K562 (cell line): ENCODE measurements at regions not wholly inside any gene's neighbourhood (a gene's known extent, or its start where the extent isn't known, plus 50 kb on each side); places are given as distances from the start of the nearest gene placed in this dataset.

ENCODE experiments used
- ATAC-seq: fragments of 200-7000 bp; cut with Tn5 transposase; 3 replicates; pipeline ENCODE4 v1.9.1; 2020; ENCODE audit warnings: moderate library complexity
- BruUV-seq: library from RNA; stranded (reverse); fragments of 400-500 nt; replicated peaks from 2 replicates; lab custom pipeline; 2021; lab: Mats Ljungman, UMichigan
- CTCF ChIA-PET: fragments of 300-600 bp; formaldehyde crosslinking; extraction: SDS; loops from one replicate; lab custom pipeline; 2021; ENCODE audit warnings: low intra/inter-chr PET ratio; lab: Yijun Ruan, JAX
- POLR2A ChIA-PET: fragments of 300-600, 350-650 bp; sonication (Branson Sonifier 250); formaldehyde crosslinking; extraction: SDS; loops from one replicate; lab custom pipeline; 2021; ENCODE audit warnings: antibody characterized with exemption, inconsistent platforms; lab: Yijun Ruan, JAX
- DNase-seq, 4 experiments: peaks; one replicate each; pipeline versions ENCODE4 v3.0.0 to v3.0.0-alpha.2; 2011 to 2018; ENCODE audit warnings: low spot score in 3 of 4, mixed read lengths in 3 of 4; ENCODE audit errors: extremely low read depth in 1 of 4
- FAIRE-seq: peaks from 2 replicates; lab custom pipeline; 2011; peaks lifted over from hg19 to GRCh38; lab: Jason Lieb, UNC
- H2AFZ ChIP-seq: 2 replicates; pipeline ENCODE4 v1.6.0; 2011; ENCODE audit warnings: low read depth, low read length, control low read depth, inconsistent platforms
- H3K27ac ChIP-seq: fragments of 200-600 bp; 3 replicates; pipeline ENCODE4 v1.8.0; 2011; ENCODE audit warnings: low read depth, mild to moderate bottlenecking, control low read depth, inconsistent platforms, low read length, moderate library complexity, mixed read lengths; ENCODE audit errors: extremely low read depth
- H3K27me3 ChIP-seq, 2 experiments: fragments of 300-600 bp in 1 of 2; 2 replicates in 1 of 2; 3 replicates in 1 of 2; pipeline versions ENCODE4 v1.6.0 to v1.8.0; 2011; ENCODE audit warnings: inconsistent platforms in 2 of 2, low read length in 2 of 2, mild to moderate bottlenecking in 1 of 2, mixed read lengths in 1 of 2, moderate library complexity in 1 of 2; ENCODE audit not compliant: control insufficient read depth in 2 of 2, insufficient read depth in 2 of 2
- H3K36me3 ChIP-seq: fragments of 300-600 bp; 3 replicates; pipeline ENCODE4 v1.8.0; 2011; ENCODE audit warnings: mild to moderate bottlenecking, low read length, inconsistent platforms; ENCODE audit not compliant: control insufficient read depth, insufficient read depth
- H3K4me1 ChIP-seq, 2 experiments: fragments of 200-600 bp in 1 of 2; replicated peaks in 1 of 2; 2 replicates in 1 of 2; 3 replicates in 1 of 2; pipeline versions ENCODE4 v1.5.1 to v1.8.0; 2011; ENCODE audit warnings: inconsistent platforms in 2 of 2, low read length in 2 of 2, mild to moderate bottlenecking in 1 of 2, mixed read lengths in 1 of 2, moderate library complexity in 1 of 2; ENCODE audit not compliant: control insufficient read depth in 2 of 2, insufficient read depth in 2 of 2
- H3K4me2 ChIP-seq: 2 replicates; pipeline ENCODE4 v1.6.1; 2011; ENCODE audit warnings: low read length, control low read depth, inconsistent platforms, mixed read lengths; ENCODE audit not compliant: insufficient read depth
- H3K4me3 ChIP-seq: fragments of 200-600 bp; sonication (generic), shearing (Covaris generic); 2 replicates; pipeline ENCODE4 v1.5.1; 2016; ENCODE audit warnings: control low read depth, inconsistent platforms
- H3K79me2 ChIP-seq: fragments of 200-600 bp; 3 replicates; pipeline ENCODE4 v1.8.0; 2011; ENCODE audit warnings: low read length, inconsistent platforms; ENCODE audit not compliant: control insufficient read depth, insufficient read depth
- H3K9ac ChIP-seq, 2 experiments: 2 replicates each; pipeline versions ENCODE4 v1.6.0 to v1.6.1; 2011; ENCODE audit warnings: low read depth in 2 of 2, low read length in 2 of 2, control low read depth in 1 of 2, inconsistent platforms in 1 of 2, mild to moderate bottlenecking in 1 of 2, mixed read lengths in 1 of 2; ENCODE audit not compliant: insufficient read depth in 1 of 2
- H3K9me1 ChIP-seq: one replicate; pipeline ENCODE4 v1.6.0; 2011; ENCODE audit warnings: inconsistent platforms, mild to moderate bottlenecking, low read length, moderate library complexity; ENCODE audit not compliant: control insufficient read depth, insufficient read depth
- H3K9me3 ChIP-seq: replicated peaks from 2 replicates; pipeline ENCODE4 v1.5.1; 2011; ENCODE audit warnings: low read depth, low read length, inconsistent platforms; ENCODE audit not compliant: control insufficient read depth, insufficient read depth
- H4K20me1 ChIP-seq: replicated peaks from 2 replicates; pipeline ENCODE4 v1.6.1; 2011; ENCODE audit warnings: low read length, inconsistent platforms, mixed read lengths; ENCODE audit not compliant: control insufficient read depth, insufficient read depth
- ARID3B ChIP-seq: fragments of 250-450 bp; sonication (Bioruptor Pico); IDR thresholded peaks from 2 replicates; pipeline ENCODE4 v1.4.0; 2020; ENCODE audit warnings: borderline replicate concordance
- ERF ChIP-seq: fragments of 450-650 bp; formaldehyde crosslinking; IDR thresholded peaks from 2 replicates; pipeline ENCODE4 v1.4.0; 2020; ENCODE audit warnings: mild to moderate bottlenecking, mixed read lengths
- HNRNPH1 ChIP-seq: fragments of 200-400 bp; formaldehyde crosslinking; optimal IDR thresholded peaks from 2 replicates; pipeline ENCODE3; 2017; ENCODE audit warnings: low read depth, mild to moderate bottlenecking, low read length, moderate library complexity
- LEF1 ChIP-seq: fragments of 450-650 bp; IDR thresholded peaks from 2 replicates; pipeline ENCODE4 v1.6.1; 2016; ENCODE audit warnings: mild to moderate bottlenecking
- MBD2 ChIP-seq: sonication (generic); IDR thresholded peaks from 2 replicates; pipeline ENCODE4 v1.6.1; 2016; ENCODE audit warnings: low read depth, borderline replicate concordance
- NCOA2 ChIP-seq, 2 experiments: fragments of 450-650 bp; IDR thresholded peaks; 2 replicates each; pipeline ENCODE4 v1.6.1; 2018; ENCODE audit warnings: mild to moderate bottlenecking in 2 of 2, moderate library complexity in 1 of 2; ENCODE audit not compliant: partially characterized antibody in 2 of 2
- RFX1 ChIP-seq: fragments of 450-650 bp; IDR thresholded peaks from 2 replicates; pipeline ENCODE4 v1.6.1; 2016; ENCODE audit warnings: mild to moderate bottlenecking, moderate library complexity
- ZNF121 ChIP-seq: sonication (generic); formaldehyde crosslinking; conservative IDR thresholded peaks from 2 replicates; pipeline ENCODE4 v1.8.0; 2022; ENCODE audit warnings: missing genetic modification reagents
- ZNF146 ChIP-seq: IDR thresholded peaks from one replicate; pipeline ENCODE4 v1.6.1; 2018; ENCODE audit warnings: missing compliant biosample characterization; ENCODE audit not compliant: unreplicated experiment
- ZNF561 ChIP-seq: fragments of 450-650 bp; formaldehyde crosslinking; conservative IDR thresholded peaks from 2 replicates; pipeline ENCODE4 v1.4.0; 2020; ENCODE audit warnings: mild to moderate bottlenecking, moderate library complexity
- ZNF655 ChIP-seq: fragments of 250-450 bp; sonication (Bioruptor Pico); IDR thresholded peaks from 2 replicates; pipeline ENCODE4 v1.5.0; 2021
- ZNF717 ChIP-seq: fragments of 250-450 bp; sonication (Bioruptor Pico); IDR thresholded peaks from 2 replicates; pipeline ENCODE4 v1.5.0; 2021
- WGBS: fragments of 100-300 bp; shearing (Covaris generic); methylation state at CpG from one replicate; pipeline ENCODE4 v1.1.6; 2016; ENCODE audit warnings: low coverage, mixed read lengths; ENCODE audit not compliant: insufficient coverage; ENCODE audit errors: missing lambda C conversion rate; 5-methylcytosine and 5-hydroxymethylcytosine counted together
- in situ Hi-C: fragments of 300-500 bp; cut with MboI; formaldehyde crosslinking; loops from 4 replicates; pipeline ENCODE4 v1.15.0; 2018; ENCODE audit warnings: inconsistent platforms, mixed read lengths
- intact Hi-C: fragments of 100-400 bp; cut with micrococcal nuclease; formaldehyde crosslinking; loops from 2 replicates; pipeline ENCODE4 v1.14.2; 2022
- TF ChIP-seq, protein P1 (sequence below): fragments of 250-450 bp; sonication (Bioruptor Pico); IDR thresholded peaks from 2 replicates; pipeline ENCODE4 v1.5.0; 2021

DNA sequence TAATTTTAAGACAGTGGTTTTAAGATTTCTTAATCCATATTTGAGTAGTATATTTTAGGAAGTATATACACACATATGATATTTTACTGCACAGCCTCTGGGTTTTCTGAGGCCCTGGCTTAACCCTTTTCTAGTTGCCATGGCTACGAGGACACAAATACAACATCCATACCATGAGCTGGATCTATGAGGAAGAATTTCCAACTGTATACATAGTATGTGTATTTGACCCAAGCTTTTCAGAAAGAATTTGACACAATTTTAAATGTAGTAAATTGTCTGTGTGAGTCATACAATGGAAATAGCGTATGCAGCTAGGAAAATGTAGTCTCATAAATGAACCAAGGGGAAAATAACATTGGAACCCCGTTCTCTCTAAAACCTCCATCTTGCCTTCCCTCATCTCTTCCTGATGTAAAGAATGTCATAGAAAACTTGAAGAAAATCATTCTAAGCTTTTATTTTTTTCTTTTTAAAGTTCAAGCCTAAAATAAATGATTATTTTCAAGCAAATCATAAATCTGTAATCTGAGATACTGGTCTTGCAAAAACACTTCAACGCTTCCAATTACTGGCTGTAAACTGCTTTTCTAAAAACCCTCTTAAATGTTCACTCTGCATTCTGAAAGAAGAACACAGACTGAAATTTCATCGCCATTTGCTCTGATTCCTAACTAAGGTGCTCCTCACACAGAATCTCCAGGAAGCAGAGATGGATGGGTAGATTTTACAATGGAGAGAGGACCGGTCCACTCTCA lies 172.4 kb downstream of the LACC1 start:
- FAIRE-seq: no peak
- 1% methylated on average over 6 of the region's 6 CpGs for WGBS
- Histone ChIP-seq H2AFZ (no peak overlapping the region), H3K9me3 (no peaks in the 10 kb centered on the region), H3K4me3 (no peak overlapping the region), H3K4me1 (no peaks in the 10 kb centered on the region), H3K4me2 (no peak overlapping the region), H3K36me3 (no peaks in the 10 kb centered on the region), H3K27me3 (no peaks in the 10 kb centered on the region), H3K9me1 (no peaks in the 10 kb centered on the region), H3K9ac (no peak overlapping the region), H3K27ac (no peak overlapping the region), H4K20me1 (no peaks in the 10 kb centered on the region), H3K79me2 (no peaks in the 10 kb centered on the region)
- no peak for ATAC-seq
- BruUV-seq: no TSS peak
- intact Hi-C loops: loop anchor here (5.0 to 10.0 kb wide), 2 partner anchors 193 to 420 kb away; no protein-coding TSS in a partner anchor
- no peak for DNase-seq
- no peak for TF ChIP-seq ZNF121 (CRISPR knock-in tag)
- peak; percentile 54 for TF ChIP-seq RFX1
- CTCF ChIA-PET: no interaction called here
- in situ Hi-C loops: no loop called here
- POLR2A ChIA-PET: no interaction called here

GRCh38 chr13:44052780-44053184 lies 173.1 kb downstream of the LACC1 start:
- intact Hi-C loops: loop anchor here (5.0 to 10.0 kb wide), 2 partner anchors 192 to 420 kb away; no protein-coding TSS in a partner anchor
- DNase-seq (no peak), FAIRE-seq (no peak), ATAC-seq (no peak)
- in situ Hi-C loops: no loop called here
- Histone ChIP-seq H3K4me1 (no peaks in the 10 kb centered on the region), H3K9me1 (no peaks in the 10 kb centered on the region), H4K20me1 (no peaks in the 10 kb centered on the region), H3K9ac (no peak overlapping the region), H3K27ac (no peak overlapping the region), H3K4me2 (no peak overlapping the region), H3K36me3 (no peaks in the 10 kb centered on the region), H3K79me2 (no peaks in the 10 kb centered on the region), H3K27me3 (no peaks in the 10 kb centered on the region), H3K4me3 (no peak overlapping the region), H2AFZ (no peak overlapping the region), H3K9me3 (no peaks in the 10 kb centered on the region)
- ChIA-PET CTCF (interaction anchor here (0.6 kb wide), 1 partner anchor 844 kb away, joined by 3 read pairs; no protein-coding TSS in a partner anchor), POLR2A (no interaction called here)
- 3% methylated on average over 10 of the region's 10 CpGs for WGBS
- BruUV-seq: no TSS peak
- no peak for TF ChIP-seq MBD2
- no peak for TF ChIP-seq ZNF146 (CRISPR knock-in tag)
- no peak for TF ChIP-seq ZNF561 (CRISPR knock-in tag)
- no peak for TF ChIP-seq HNRNPH1
- TF ChIP-seq, protein P1, sequence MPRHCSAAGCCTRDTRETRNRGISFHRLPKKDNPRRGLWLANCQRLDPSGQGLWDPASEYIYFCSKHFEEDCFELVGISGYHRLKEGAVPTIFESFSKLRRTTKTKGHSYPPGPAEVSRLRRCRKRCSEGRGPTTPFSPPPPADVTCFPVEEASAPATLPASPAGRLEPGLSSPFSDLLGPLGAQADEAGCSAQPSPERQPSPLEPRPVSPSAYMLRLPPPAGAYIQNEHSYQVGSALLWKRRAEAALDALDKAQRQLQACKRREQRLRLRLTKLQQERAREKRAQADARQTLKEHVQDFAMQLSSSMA (CRISPR knock-in tag): no peak
- no peak for TF ChIP-seq LEF1
- TF ChIP-seq NCOA2 (IDR thresholded peaks at IDR 0.05; ENCODE audit: partially characterized antibody in 2 of 2): no peak
- no peak for TF ChIP-seq ZNF717 (CRISPR knock-in tag)
- TF ChIP-seq ERF (CRISPR knock-in tag): no peak
- no peak for TF ChIP-seq ZNF655
- TF ChIP-seq ARID3B (CRISPR knock-in tag): no peak
- TF ChIP-seq RFX1: no peak
